ENCODE measurements at regions not wholly inside any gene's neighbourhood (a gene's known extent, or its start where the extent isn't known, plus 50 kb on each side); places are given as distances from the start of the nearest gene placed in this dataset.

DNA sequence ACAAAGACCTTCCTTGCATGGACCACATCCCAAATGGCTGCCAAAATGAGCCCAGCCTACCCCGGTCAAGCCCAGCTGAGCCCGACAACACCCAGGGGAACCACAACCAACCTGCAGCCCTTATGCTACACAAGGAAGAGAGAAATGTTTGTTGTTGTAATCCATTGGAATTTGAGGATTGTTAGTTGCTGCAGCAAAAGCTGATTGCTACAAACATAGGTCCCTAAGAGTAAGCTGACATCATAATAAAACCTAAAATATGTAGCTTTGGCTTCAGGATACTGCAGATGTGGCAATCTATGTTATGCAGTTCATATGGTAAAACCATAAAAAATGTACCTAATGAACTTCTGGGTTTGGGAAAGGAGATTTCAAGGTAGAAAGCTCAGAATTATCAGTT is 65.5 kb upstream of the DNAH14 start:
- TF ChIP-seq, protein P1, sequence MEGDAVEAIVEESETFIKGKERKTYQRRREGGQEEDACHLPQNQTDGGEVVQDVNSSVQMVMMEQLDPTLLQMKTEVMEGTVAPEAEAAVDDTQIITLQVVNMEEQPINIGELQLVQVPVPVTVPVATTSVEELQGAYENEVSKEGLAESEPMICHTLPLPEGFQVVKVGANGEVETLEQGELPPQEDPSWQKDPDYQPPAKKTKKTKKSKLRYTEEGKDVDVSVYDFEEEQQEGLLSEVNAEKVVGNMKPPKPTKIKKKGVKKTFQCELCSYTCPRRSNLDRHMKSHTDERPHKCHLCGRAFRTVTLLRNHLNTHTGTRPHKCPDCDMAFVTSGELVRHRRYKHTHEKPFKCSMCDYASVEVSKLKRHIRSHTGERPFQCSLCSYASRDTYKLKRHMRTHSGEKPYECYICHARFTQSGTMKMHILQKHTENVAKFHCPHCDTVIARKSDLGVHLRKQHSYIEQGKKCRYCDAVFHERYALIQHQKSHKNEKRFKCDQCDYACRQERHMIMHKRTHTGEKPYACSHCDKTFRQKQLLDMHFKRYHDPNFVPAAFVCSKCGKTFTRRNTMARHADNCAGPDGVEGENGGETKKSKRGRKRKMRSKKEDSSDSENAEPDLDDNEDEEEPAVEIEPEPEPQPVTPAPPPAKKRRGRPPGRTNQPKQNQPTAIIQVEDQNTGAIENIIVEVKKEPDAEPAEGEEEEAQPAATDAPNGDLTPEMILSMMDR (IDR thresholded peaks at IDR 0.05), result no peak
- TF ChIP-seq POLR2A (IDR thresholded peaks at IDR 0.05), result no peak
